Liver (tissue), 3 donors: ENCODE measurements at regions not wholly inside any gene's neighbourhood (a gene's known extent, or its start where the extent isn't known, plus 50 kb on each side); places are given as distances from the start of the nearest gene placed in this dataset.
A peak's percentile ranks its signal among the peaks of the same experiment; 100 is the strongest.

Source experiments
- SP1 ChIP-seq: IDR thresholded peaks from 2 replicates; pipeline ENCODE4 v1.6.1; 2018; ENCODE audit warnings: antibody characterized with exemption, mild to moderate bottlenecking
- TF ChIP-seq, protein P1 (sequence below): IDR thresholded peaks from 2 replicates; pipeline ENCODE4 v1.6.1; 2016; ENCODE audit warnings: antibody characterized with exemption
- TF ChIP-seq, protein P2 (sequence below): fragments of 150-350 bp; IDR thresholded peaks from 2 replicates; pipeline ENCODE4 v1.5.1; 2017; ENCODE audit warnings: improper control_type of control experiment, low read depth, low read length; ENCODE audit not compliant: missing input control
- TF ChIP-seq, protein P3 (sequence below): IDR thresholded peaks from 2 replicates; pipeline ENCODE4 v1.6.1; 2016; ENCODE audit warnings: antibody characterized with exemption, mild to moderate bottlenecking
- donor health status: healthy.
- donor health status: healthy.

DNA sequence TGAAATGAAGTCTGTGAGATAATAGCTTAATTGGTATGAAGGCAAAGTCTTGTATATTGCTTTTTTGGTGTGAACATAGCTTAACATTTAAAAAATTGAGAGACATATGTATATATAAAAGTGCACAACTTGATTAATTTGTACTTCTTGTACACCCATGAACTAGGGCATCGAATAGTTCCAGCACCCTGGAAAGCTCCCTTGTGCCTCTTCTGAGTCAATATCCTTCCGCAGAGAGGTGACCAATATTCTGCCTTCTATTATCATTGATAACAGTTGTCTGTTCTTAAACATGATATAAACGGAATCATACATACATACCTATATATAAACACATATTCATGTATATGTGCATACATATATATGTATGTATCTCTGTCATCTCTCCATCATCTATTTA lies 185.4 kb downstream of the PHF2 start:
- no peak for TF ChIP-seq SP1
- TF ChIP-seq, protein P1, sequence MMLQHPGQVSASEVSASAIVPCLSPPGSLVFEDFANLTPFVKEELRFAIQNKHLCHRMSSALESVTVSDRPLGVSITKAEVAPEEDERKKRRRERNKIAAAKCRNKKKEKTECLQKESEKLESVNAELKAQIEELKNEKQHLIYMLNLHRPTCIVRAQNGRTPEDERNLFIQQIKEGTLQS = no peak
- TF ChIP-seq, protein P2, sequence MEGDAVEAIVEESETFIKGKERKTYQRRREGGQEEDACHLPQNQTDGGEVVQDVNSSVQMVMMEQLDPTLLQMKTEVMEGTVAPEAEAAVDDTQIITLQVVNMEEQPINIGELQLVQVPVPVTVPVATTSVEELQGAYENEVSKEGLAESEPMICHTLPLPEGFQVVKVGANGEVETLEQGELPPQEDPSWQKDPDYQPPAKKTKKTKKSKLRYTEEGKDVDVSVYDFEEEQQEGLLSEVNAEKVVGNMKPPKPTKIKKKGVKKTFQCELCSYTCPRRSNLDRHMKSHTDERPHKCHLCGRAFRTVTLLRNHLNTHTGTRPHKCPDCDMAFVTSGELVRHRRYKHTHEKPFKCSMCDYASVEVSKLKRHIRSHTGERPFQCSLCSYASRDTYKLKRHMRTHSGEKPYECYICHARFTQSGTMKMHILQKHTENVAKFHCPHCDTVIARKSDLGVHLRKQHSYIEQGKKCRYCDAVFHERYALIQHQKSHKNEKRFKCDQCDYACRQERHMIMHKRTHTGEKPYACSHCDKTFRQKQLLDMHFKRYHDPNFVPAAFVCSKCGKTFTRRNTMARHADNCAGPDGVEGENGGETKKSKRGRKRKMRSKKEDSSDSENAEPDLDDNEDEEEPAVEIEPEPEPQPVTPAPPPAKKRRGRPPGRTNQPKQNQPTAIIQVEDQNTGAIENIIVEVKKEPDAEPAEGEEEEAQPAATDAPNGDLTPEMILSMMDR = no peak
- TF ChIP-seq, protein P3, sequence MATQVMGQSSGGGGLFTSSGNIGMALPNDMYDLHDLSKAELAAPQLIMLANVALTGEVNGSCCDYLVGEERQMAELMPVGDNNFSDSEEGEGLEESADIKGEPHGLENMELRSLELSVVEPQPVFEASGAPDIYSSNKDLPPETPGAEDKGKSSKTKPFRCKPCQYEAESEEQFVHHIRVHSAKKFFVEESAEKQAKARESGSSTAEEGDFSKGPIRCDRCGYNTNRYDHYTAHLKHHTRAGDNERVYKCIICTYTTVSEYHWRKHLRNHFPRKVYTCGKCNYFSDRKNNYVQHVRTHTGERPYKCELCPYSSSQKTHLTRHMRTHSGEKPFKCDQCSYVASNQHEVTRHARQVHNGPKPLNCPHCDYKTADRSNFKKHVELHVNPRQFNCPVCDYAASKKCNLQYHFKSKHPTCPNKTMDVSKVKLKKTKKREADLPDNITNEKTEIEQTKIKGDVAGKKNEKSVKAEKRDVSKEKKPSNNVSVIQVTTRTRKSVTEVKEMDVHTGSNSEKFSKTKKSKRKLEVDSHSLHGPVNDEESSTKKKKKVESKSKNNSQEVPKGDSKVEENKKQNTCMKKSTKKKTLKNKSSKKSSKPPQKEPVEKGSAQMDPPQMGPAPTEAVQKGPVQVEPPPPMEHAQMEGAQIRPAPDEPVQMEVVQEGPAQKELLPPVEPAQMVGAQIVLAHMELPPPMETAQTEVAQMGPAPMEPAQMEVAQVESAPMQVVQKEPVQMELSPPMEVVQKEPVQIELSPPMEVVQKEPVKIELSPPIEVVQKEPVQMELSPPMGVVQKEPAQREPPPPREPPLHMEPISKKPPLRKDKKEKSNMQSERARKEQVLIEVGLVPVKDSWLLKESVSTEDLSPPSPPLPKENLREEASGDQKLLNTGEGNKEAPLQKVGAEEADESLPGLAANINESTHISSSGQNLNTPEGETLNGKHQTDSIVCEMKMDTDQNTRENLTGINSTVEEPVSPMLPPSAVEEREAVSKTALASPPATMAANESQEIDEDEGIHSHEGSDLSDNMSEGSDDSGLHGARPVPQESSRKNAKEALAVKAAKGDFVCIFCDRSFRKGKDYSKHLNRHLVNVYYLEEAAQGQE = peak; percentile 56
